Aorta (tissue), 5 donors: ENCODE measurements at regions not wholly inside any gene's neighbourhood (a gene's known extent, or its start where the extent isn't known, plus 50 kb on each side); places are given as distances from the start of the nearest gene placed in this dataset.

Experiments
- ATAC-seq: fragments of 200-7000 bp; cut with Tn5 transposase; one replicate; pipeline ENCODE4 v1.9.1; 2022; ENCODE audit warnings: moderate library complexity; ENCODE audit not compliant: low FRiP score
- DNase-seq, 2 donors: peaks; one replicate each; pipeline ENCODE4 v3.0.0-alpha.2; 2020
- H3K27ac ChIP-seq, 2 donors: one replicate each; pipeline ENCODE4 v1.5.1; 2013; ENCODE audit warnings: low read length in 2 of 2, mild to moderate bottlenecking in 2 of 2, moderate library complexity in 2 of 2, control low read depth in 1 of 2, inconsistent platforms in 1 of 2, low read depth in 1 of 2
- H3K27me3 ChIP-seq, 2 donors: one replicate each; pipeline ENCODE4 v1.6.1; 2013; ENCODE audit warnings: control low read depth in 1 of 2, low read length in 1 of 2, mild to moderate bottlenecking in 1 of 2, moderate library complexity in 1 of 2; ENCODE audit not compliant: insufficient read depth in 2 of 2, control insufficient read depth in 1 of 2
- H3K36me3 ChIP-seq, 2 donors: one replicate each; pipeline ENCODE4 v1.6.1; 2013; ENCODE audit warnings: control low read depth in 1 of 2, low read length in 1 of 2, mild to moderate bottlenecking in 1 of 2; ENCODE audit not compliant: insufficient read depth in 2 of 2, control insufficient read depth in 1 of 2
- H3K4me1 ChIP-seq, 2 donors: one replicate each; pipeline ENCODE4 v1.6.1; 2013; ENCODE audit warnings: low read length in 2 of 2, control low read depth in 1 of 2, mild to moderate bottlenecking in 1 of 2, moderate library complexity in 1 of 2; ENCODE audit not compliant: insufficient read depth in 2 of 2, control insufficient read depth in 1 of 2
- H3K4me3 ChIP-seq, 2 donors: one replicate each; pipeline ENCODE4 v1.5.1; 2013; ENCODE audit warnings: low read length in 2 of 2, control low read depth in 1 of 2, mild to moderate bottlenecking in 1 of 2
- H3K9me3 ChIP-seq: one replicate; pipeline ENCODE4 v1.6.1; 2013; ENCODE audit warnings: mild to moderate bottlenecking, low read length; ENCODE audit not compliant: control insufficient read depth
- WGBS, 2 donors: extraction: QIAGEN DNeasy Blood & Tissue Kit; methylation state at CpG; one replicate each; pipeline ENCODE4 v1.1.7; 2013; 5-methylcytosine and 5-hydroxymethylcytosine counted together
- intact Hi-C, 2 donors: fragments of 100-400 bp; cut with DNase I; formaldehyde crosslinking; loops; one replicate each; pipeline versions ENCODE4 v1.14.2 to v1.15.0; 2022
- donor health status: healthy with polysubstance abuse.
- donor health status: Bipolar disorder and iron deficiency.
- donor health status: DM: no; HTN: no; CAD: no.
- donor health status: DM: no; HTN: no; CAD: no.
- donor health status: DM: yes; HTN: yes; CAD: no.

DNA sequence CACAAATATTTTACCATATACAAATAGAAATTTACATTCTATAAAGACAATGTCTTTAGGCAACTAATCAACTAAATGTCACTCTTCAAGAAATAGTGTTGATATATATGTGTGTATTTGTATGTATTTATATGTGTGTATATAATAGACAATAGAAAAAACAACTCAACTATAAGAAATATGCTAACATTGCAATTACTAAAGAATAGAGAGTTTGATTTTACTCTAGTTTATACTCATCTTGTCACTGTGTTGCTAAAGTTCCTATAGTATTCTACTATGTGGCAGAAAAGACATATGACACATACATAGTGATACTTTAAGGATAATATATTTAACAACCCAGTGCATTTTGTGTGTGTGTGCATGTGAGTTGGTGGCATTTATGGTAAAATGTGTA is 1728.3 kb downstream of the PLA2G4A start:
- Histone ChIP-seq H3K27ac (no peak overlapping the region), H3K4me3 (no peak overlapping the region), H3K9me3 (no peaks in the 10 kb centered on the region), H3K36me3 (no peaks in the 10 kb centered on the region), H3K27me3 (no peaks in the 10 kb centered on the region), H3K4me1 (no peaks in the 10 kb centered on the region)
- DNase-seq (no peak), ATAC-seq (no peak)
- intact Hi-C loops, result no loop called here

DNA sequence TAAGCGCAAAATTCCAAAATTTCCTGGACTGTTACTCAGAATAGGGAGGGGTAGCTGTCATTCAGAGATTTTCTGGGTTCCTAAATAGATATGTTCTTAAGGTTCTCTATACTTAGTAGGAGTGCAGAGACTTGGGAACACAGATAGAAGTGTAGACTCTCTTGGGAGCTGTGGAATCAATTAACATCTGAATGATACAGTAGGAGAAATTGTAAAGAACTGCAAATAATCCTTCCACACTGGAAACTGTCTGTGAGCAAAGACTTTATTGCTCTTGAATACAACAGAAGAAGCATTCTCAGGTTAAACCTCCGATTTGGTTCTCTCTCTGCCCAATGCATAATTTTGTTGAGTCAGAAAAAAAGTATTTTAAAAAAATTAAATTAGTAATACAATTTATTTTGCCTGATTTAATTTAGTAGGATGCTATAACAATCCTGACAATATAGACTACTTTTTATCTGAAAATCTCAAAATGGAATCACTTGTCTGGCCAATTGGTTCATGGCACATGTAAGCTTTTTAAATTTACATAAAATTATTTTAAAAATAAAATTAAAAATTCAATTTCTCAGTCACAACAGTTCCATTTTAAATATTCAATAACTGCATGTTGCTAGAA is 1754.3 kb downstream of the PLA2G4A start:
- Histone ChIP-seq H3K36me3 (no peaks in the 10 kb centered on the region), H3K27ac (no peak overlapping the region), H3K4me1 (no peaks in the 10 kb centered on the region), H3K9me3 (no peaks in the 10 kb centered on the region), H3K4me3 (no peak overlapping the region), H3K27me3 (no peaks in the 10 kb centered on the region)
- ATAC-seq (no peak), DNase-seq (no peak)
- 68 to 77% methylated on average over 2 of the region's 2 CpGs for WGBS, 2 donors
- intact Hi-C loops, result no loop called here

DNA sequence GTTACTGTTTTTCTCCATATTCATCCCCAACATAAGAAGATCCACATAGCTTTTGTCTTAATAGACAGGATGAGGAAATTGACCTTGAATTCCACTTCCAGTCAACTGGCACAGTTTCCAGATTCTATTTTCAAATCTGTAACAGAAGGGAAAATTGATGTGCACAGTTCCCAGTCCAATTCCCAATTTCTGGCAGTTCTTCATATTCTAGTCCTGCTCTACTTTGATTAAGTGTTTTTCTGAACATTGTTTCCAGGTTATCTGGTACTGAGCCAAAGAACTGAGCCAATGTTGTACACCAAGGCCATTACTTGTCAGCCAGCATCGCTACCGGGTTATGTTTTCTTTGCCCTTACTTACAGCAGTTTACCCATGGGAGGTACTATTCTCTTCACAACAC is 1755.4 kb downstream of the PLA2G4A start:
- WGBS, 2 donors, result 11 to 31% methylated on average over 2 of the region's 2 CpGs

DNA sequence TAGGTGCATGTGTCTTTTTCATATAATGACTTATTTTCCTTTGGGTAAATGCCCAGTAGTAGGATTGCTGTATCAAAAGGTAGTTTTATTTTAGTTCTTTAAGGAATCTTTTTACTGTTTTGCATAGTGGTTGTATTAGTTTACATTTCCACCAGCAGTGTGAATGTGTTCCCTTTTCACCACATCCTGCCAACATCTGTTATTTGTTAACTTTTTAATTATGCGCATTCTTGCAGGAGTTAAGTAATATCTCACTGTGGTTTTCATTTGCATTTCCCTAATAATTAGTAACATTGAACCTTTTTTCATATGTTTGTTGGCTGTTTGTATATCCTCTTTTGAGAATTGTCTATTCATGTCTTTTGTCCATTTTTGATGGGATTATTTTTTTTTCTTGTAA is 1761.9 kb downstream of the PLA2G4A start:
- 97 to 99% methylated on average over 1 of the region's 1 CpG for WGBS, 2 donors
- ATAC-seq, result no peak
- Histone ChIP-seq H3K4me1 (no peaks in the 10 kb centered on the region), H3K36me3 (no peaks in the 10 kb centered on the region), H3K27ac (no peak overlapping the region), H3K27me3 (no peaks in the 10 kb centered on the region), H3K4me3 (no peak overlapping the region), H3K9me3 (peaks cover 1% of the 10 kb centered on the region)
- DNase-seq, result no peak
- intact Hi-C loops, result no loop called here

More for the DNA sequence above, 1755.4 kb downstream of the PLA2G4A start:
- no peaks in the 10 kb centered on the region for H3K27me3 ChIP-seq
- no peak overlapping the region for H3K4me3 ChIP-seq
- H3K4me1 ChIP-seq, result no peaks in the 10 kb centered on the region
- ATAC-seq (no peak), DNase-seq (no peak)
- intact Hi-C loops, result no loop called here
- no peaks in the 10 kb centered on the region for H3K36me3 ChIP-seq
- H3K9me3 ChIP-seq, result peaks cover under 1% of the 10 kb centered on the region
- no peak overlapping the region for H3K27ac ChIP-seq

DNA sequence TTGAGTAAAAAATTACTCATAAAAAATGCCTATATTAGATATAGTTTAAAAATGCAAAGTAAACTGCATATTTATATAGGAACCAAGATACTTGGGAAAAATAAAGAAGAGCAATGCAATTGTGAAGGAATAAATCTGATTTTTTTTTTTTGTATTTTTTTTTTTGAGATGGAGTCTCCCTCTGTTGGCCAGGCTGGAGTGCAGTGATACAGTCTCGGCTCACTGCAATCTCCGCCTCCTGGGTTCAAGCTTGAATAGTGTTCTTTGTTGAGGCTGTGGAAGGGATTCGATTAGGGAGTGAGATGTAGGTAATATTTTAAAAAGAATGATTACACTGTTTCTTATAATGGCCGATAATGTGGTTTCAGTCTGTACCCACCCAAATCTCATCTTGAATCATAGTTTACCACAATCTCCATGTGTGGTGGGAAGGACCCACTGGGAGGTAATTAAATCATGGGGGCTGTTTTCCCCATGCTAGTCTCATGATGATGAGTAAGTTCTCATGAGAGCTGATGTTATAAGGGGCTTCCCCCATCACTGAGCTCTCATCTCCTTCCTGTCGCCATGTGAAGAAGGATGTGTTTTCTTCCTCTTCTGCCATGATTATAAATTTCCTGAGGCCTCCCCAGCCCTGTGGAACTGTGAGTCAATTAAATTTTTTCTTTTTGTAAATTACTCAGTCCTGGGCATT is 1765.9 kb downstream of the PLA2G4A start:
- DNase-seq, result no peak
- Histone ChIP-seq H3K9me3 (no peaks in the 10 kb centered on the region), H3K4me1 (no peaks in the 10 kb centered on the region), H3K36me3 (no peaks in the 10 kb centered on the region), H3K27me3 (no peaks in the 10 kb centered on the region), H3K27ac (no peak overlapping the region), H3K4me3 (no peak overlapping the region)
- 73 to 86% methylated on average over 5 of the region's 5 CpGs for WGBS, 2 donors
- intact Hi-C loops, result no loop called here
- no peak for ATAC-seq

DNA sequence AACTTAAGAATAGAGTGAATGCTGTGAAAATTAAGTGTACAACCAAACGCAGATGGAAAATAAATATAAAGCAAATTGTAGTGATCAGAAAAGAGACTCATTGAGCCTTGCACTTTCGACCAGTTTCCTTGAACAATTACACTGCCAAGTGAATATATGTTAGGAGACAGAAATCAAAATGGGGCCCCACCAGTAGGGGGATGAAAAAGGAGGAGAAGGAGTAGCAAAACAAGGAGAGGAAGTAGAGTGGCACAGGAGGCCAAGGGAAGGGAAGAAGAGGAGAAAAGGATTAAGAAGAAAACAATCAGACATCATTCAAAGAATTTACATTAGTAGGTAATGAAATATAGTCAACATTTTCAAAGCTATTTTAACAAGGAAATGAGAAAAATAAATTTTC is 1770.6 kb downstream of the PLA2G4A start:
- no peaks in the 10 kb centered on the region for H3K36me3 ChIP-seq
- H3K27me3 ChIP-seq, result no peaks in the 10 kb centered on the region
- H3K27ac ChIP-seq, result no peak overlapping the region
- ATAC-seq (no peak), DNase-seq (no peak)
- 74 to 85% methylated on average over 2 of the region's 2 CpGs for WGBS, 2 donors
- H3K9me3 ChIP-seq, result no peaks in the 10 kb centered on the region
- H3K4me3 ChIP-seq, result no peak overlapping the region
- no peaks in the 10 kb centered on the region for H3K4me1 ChIP-seq
- intact Hi-C loops, result no loop called here

DNA sequence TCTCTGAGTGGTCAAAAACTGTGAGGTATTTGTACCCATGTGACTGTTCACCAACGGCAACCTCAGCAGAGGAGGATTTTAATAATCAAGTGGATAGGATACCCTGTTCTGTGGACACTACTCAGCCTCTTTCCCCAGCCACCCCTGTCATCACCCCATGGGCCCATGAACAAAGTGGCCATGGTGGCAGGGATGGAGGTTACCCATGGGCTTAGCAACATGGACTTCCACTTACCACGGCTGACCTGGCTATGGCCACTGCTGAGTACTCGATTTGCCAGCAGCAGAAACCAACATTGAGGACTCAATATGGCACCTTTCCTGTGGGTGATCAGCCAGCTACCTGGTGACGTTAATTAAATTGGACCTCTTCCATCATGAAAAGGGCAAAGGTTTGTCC is 1782.7 kb downstream of the PLA2G4A start:
- H3K4me1 ChIP-seq, result no peaks in the 10 kb centered on the region
- peak in 1 of 2 donors; percentile 57 for DNase-seq
- no peak overlapping the region for H3K27ac ChIP-seq
- no peak overlapping the region for H3K4me3 ChIP-seq
- no peaks in the 10 kb centered on the region for H3K27me3 ChIP-seq
- no peaks in the 10 kb centered on the region for H3K36me3 ChIP-seq
- WGBS, 2 donors, result 88 to 96% methylated on average over 4 of the region's 4 CpGs
- peaks cover 8% of the 10 kb centered on the region for H3K9me3 ChIP-seq
- ATAC-seq, result no peak
- intact Hi-C loops, result no loop called here

DNA sequence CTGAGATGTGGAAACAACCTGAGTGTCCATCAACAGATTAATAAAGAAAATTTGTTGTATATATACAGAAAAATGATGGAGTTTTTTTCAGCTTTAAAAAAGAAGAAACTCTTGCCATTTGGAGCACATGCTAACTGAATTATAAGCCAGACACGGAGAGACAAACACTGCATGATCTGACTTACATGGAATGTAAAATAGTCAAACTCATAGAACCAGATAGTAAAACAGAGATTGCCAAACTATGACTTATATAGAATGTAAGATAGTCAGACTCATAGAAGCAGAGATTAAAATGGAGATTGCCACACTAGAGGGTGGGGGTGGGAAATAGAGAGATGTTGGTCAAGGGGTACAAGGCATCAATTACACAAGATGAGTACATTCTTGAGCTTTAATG is 1786.6 kb downstream of the PLA2G4A start:
- intact Hi-C loops, result no loop called here
- ATAC-seq, result no peak
- H3K27ac ChIP-seq, result no peak overlapping the region
- H3K36me3 ChIP-seq, result no peaks in the 10 kb centered on the region
- WGBS, 2 donors, result 36 to 37% methylated on average over 1 of the region's 1 CpG
- H3K4me1 ChIP-seq, result no peaks in the 10 kb centered on the region
- DNase-seq, result no peak
- no peak overlapping the region for H3K4me3 ChIP-seq
- peaks cover 8% of the 10 kb centered on the region for H3K9me3 ChIP-seq
- no peaks in the 10 kb centered on the region for H3K27me3 ChIP-seq

DNA sequence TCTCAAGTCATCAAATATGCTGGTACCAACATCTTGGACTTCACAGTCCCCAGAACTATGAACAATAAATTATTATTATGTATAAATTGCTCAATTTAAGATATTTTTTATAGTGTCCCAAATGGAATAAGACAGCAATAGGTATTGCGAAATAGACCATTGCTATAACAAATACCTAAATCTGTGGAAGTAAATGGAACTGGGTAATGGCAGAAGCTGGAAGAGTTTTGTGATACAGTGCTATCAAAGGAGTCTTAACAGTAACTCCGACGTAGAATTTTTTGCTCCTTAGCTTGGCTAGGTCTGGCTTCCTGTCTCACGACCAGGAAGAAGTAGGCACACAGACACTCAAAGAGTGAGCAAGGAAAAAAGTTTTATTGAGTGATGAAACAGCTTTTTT is 1791.5 kb downstream of the PLA2G4A start:
- DNase-seq, result no peak
- Histone ChIP-seq H3K9me3 (peaks cover 3% of the 10 kb centered on the region), H3K4me1 (no peaks in the 10 kb centered on the region), H3K4me3 (no peak overlapping the region), H3K27me3 (no peaks in the 10 kb centered on the region), H3K36me3 (no peaks in the 10 kb centered on the region), H3K27ac (no peak overlapping the region)
- 86% methylated on average over 4 of the region's 4 CpGs for WGBS, 2 donors
- intact Hi-C loops, result no loop called here
- no peak for ATAC-seq
